Muscle of leg (tissue), 3 donors: ENCODE measurements at regions not wholly inside any gene's neighbourhood (a gene's known extent, or its start where the extent isn't known, plus 50 kb on each side); places are given as distances from the start of the nearest gene placed in this dataset.
A peak's percentile ranks its signal among the peaks of the same experiment; 100 is the strongest.
"Not testable (repeated sequence)": the region's sequence is repeated elsewhere in the genome, so short reads cannot be mapped to it uniquely, and the experiment has no call there.

Experiments used
- DNase-seq: peaks from one replicate; pipeline ENCODE4 v3.0.0; 2013
- H3K27ac ChIP-seq: one replicate; pipeline ENCODE4 v1.5.1; 2013; ENCODE audit warnings: mild to moderate bottlenecking, low read length, control low read depth
- H3K27me3 ChIP-seq: one replicate; pipeline ENCODE4 v1.6.1; 2013; ENCODE audit warnings: low read length; ENCODE audit not compliant: control insufficient read depth, insufficient read depth
- H3K36me3 ChIP-seq: one replicate; pipeline ENCODE4 v1.6.1; 2013; ENCODE audit warnings: low read length; ENCODE audit not compliant: control insufficient read depth, insufficient read depth
- H3K4me1 ChIP-seq: one replicate; pipeline ENCODE4 v1.6.1; 2013; ENCODE audit warnings: low read length; ENCODE audit not compliant: control insufficient read depth, insufficient read depth
- H3K4me3 ChIP-seq: one replicate; pipeline ENCODE4 v1.5.1; 2013; ENCODE audit warnings: low read length, control low read depth
- H3K9me3 ChIP-seq: replicated peaks from 2 replicates; pipeline ENCODE4 v1.6.1; 2013; ENCODE audit warnings: low read depth, low read length; ENCODE audit not compliant: control insufficient read depth
- WGBS: methylation state at CpG from one replicate; pipeline ENCODE4 v1.1.5; 2013; ENCODE audit warnings: missing lambda C conversion rate; ENCODE audit not compliant: insufficient coverage; 5-methylcytosine and 5-hydroxymethylcytosine counted together

GRCh38 chr1:192497214-192497794 lies 78.3 kb upstream of the RGS1 start:
- Histone ChIP-seq H3K9me3 (peaks cover 2% of the 10 kb centered on the region), H3K4me3 (no peak overlapping the region), H3K27ac (no peak overlapping the region), H3K27me3 (no peaks in the 10 kb centered on the region), H3K4me1 (no peaks in the 10 kb centered on the region), H3K36me3 (no peaks in the 10 kb centered on the region)
- no peak for DNase-seq
- WGBS = no CpG with 5 or more reads among the region's 2 CpGs

GRCh38 chr1:192498092-192498491 lies 77.5 kb upstream of the RGS1 start:
- not testable (repeated sequence) for H3K4me3 ChIP-seq, DNase-seq, H3K27me3 ChIP-seq, H3K27ac ChIP-seq, H3K4me1 ChIP-seq, H3K36me3 ChIP-seq, H3K9me3 ChIP-seq
- WGBS = 94% methylated on average over 12 of the region's 13 CpGs

- WGBS = 96% methylated on average over 25 of the region's 29 CpGs
- not testable (repeated sequence) for H3K27me3 ChIP-seq, H3K27ac ChIP-seq, H3K36me3 ChIP-seq, DNase-seq, H3K9me3 ChIP-seq, H3K4me3 ChIP-seq, H3K4me1 ChIP-seq
Observed at GRCh38 chr1:192499061-192499581, 76.5 kb upstream of the RGS1 start.

- H3K9me3 ChIP-seq, H3K4me3 ChIP-seq, H3K27ac ChIP-seq, H3K27me3 ChIP-seq, H3K4me1 ChIP-seq, H3K36me3 ChIP-seq, DNase-seq: not testable (repeated sequence)
- no CpG with 5 or more reads among the region's 23 CpGs for WGBS
Observed at GRCh38 chr1:192500541-192500940, 75.0 kb upstream of the RGS1 start.

- Histone ChIP-seq H3K27me3 (no peaks in the 10 kb centered on the region), H3K36me3 (no peaks in the 10 kb centered on the region), H3K27ac (no peak overlapping the region), H3K4me3 (no peak overlapping the region), H3K9me3 (no peaks in the 10 kb centered on the region), H3K4me1 (no peaks in the 10 kb centered on the region)
- no CpG with 5 or more reads among the region's 2 CpGs for WGBS
- no peak for DNase-seq
Observed at GRCh38 chr1:192506741-192507155, 68.8 kb upstream of the RGS1 start.

DNA sequence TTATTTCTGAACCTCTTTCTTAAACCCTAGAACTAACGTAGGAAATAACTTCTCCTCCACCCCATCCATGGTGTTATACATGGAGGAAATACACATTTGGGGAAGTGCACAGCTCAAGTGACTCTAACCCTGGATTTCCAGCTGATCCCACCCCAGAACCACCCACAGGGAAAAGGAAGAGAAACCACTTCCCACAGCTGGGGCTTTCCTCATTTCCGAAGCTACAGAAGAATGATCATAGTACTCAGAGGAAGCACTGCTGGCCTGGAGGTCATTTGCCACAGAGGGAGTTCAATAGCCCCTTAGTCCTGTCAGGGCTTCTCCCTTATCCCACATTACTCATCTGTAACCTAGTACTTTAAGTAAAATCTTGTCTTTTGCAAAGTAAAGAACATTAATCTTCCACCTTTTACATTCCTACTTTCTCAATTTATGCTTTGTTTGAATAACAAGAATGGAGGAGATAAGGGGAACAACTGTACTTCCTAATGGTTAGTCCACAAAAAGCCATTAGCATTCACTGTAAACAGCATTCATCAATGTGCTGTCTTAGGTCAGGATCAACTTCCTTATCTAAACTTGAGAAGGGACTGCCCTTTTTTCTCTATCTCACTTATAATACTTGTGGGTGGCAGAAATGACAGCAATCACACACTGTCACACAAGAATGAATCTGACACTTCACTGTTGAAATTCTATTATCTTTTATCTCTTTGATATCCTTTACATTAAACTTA lies 63.0 kb upstream of the RGS1 start:
- no peaks in the 10 kb centered on the region for H3K9me3 ChIP-seq
- H3K4me3 ChIP-seq = no peak overlapping the region
- 20% methylated on average over 1 of the region's 2 CpGs for WGBS
- H3K27ac ChIP-seq = no peak overlapping the region
- H3K4me1 ChIP-seq = no peaks in the 10 kb centered on the region
- no peaks in the 10 kb centered on the region for H3K27me3 ChIP-seq
- DNase-seq = peak; percentile 70
- no peaks in the 10 kb centered on the region for H3K36me3 ChIP-seq

DNA sequence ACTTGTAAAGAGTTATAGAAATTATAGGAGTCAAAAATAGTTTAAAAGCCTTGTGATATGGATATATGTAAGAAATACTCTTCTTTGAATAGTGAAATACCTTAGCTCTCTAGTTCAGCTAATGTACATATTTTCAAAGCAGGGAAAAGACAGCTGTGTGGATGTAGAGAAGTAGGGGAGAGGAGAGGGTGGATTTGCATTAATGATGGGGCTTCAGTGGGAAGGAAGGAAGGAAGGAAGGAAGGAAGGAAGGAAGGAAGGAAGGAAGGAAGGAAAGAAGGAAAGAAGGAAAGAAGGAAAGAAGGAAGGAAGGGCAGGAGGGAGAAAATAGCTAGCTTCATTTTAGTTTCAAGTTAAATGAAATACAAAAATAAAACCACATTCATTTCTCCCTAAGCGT lies 62.4 kb upstream of the RGS1 start:
- H3K4me1 ChIP-seq = no peaks in the 10 kb centered on the region
- WGBS = no CpG with 5 or more reads among the region's 1 CpG
- no peak overlapping the region for H3K27ac ChIP-seq
- no peak overlapping the region for H3K4me3 ChIP-seq
- H3K36me3 ChIP-seq = no peaks in the 10 kb centered on the region
- no peak for DNase-seq
- H3K27me3 ChIP-seq = no peaks in the 10 kb centered on the region
- H3K9me3 ChIP-seq = no peaks in the 10 kb centered on the region

DNA sequence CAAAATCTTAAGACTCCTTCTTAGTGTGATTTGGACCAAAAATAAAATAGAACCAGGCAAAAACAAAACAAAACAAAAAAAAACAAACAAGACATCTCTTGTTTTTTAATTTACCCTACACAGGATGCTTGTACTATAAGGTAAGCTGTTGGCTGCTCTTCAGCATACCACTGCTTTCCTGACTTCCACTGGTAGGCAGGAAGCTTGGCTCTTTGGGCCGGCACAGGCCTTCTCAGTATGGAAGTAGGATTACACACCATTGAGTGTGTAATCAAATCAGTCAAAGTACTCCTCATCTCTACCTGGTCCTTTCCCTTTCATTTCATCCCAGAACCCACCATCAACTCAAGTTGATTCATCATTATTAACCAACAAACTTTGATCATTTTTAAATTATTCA lies 61.9 kb upstream of the RGS1 start:
- Histone ChIP-seq H3K36me3 (no peaks in the 10 kb centered on the region), H3K4me1 (no peaks in the 10 kb centered on the region), H3K9me3 (no peaks in the 10 kb centered on the region), H3K27ac (no peak overlapping the region), H3K27me3 (no peaks in the 10 kb centered on the region), H3K4me3 (no peak overlapping the region)
- no CpG with 5 or more reads among the region's 1 CpG for WGBS
- no peak for DNase-seq

GRCh38 chr1:192516776-192517297 lies 58.7 kb upstream of the RGS1 start:
- no peaks in the 10 kb centered on the region for H3K4me1 ChIP-seq
- no peak overlapping the region for H3K4me3 ChIP-seq
- no peak overlapping the region for H3K27ac ChIP-seq
- no peaks in the 10 kb centered on the region for H3K36me3 ChIP-seq
- 55% methylated on average over 3 of the region's 11 CpGs for WGBS
- H3K9me3 ChIP-seq = no peaks in the 10 kb centered on the region
- no peaks in the 10 kb centered on the region for H3K27me3 ChIP-seq
- DNase-seq = peak; percentile 63

DNA sequence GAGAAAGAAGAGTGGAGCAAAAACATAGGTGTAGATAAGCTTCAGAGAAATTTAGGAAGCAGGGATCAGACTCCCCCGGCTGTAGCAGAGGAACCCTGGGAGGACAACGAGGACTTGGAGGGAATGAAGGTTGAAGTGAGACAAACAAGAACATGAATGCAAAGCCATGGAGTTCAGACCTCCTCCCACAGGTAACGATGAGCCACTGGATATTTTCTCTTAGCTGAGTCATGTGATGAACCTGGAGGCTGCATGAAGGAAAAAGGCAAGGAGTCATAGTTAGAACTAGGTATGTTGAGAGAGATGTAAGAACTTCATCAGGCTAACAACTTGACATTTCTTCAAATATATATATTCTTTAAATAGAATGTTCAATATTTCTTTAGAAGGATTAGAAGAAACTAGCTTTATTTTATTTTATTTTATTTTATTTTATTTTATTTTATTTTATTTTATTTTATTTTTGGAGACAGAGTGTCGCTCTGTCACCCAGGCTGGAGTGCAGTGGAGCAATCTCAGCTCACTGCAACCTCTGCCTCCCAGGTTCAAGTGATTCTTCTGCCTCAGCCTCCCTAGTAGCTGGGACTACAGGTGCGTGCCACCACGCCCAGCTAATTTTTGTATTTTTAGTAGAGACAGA lies 57.7 kb upstream of the RGS1 start:
- not testable (repeated sequence) for H3K27me3 ChIP-seq, DNase-seq, H3K36me3 ChIP-seq, H3K27ac ChIP-seq, H3K4me1 ChIP-seq, H3K9me3 ChIP-seq, H3K4me3 ChIP-seq
- WGBS = 77% methylated on average over 3 of the region's 6 CpGs
